Fibroblast of villous mesenchyme (primary cell): ENCODE measurements at regions not wholly inside any gene's neighbourhood (a gene's known extent, or its start where the extent isn't known, plus 50 kb on each side); places are given as distances from the start of the nearest gene placed in this dataset.
A peak's percentile ranks its signal among the peaks of the same experiment; 100 is the strongest.

Experiments used
- DNase-seq: peaks from one replicate; pipeline ENCODE4 v3.0.0-alpha.2; 2010; ENCODE audit warnings: low read depth
- H3K4me3 ChIP-seq: 2 replicates; pipeline ENCODE4 v1.5.1; 2011; ENCODE audit warnings: low read depth, mild to moderate bottlenecking, low read length
- CTCF ChIP-seq: IDR thresholded peaks from 2 replicates; pipeline ENCODE4 v1.5.1; 2012; ENCODE audit warnings: low read depth, mild to moderate bottlenecking, low read length; ENCODE audit not compliant: insufficient read depth

GRCh38 chr2:240339411-240340360 lies 95.8 kb upstream of the GPC1 start:
- TF ChIP-seq CTCF = no peak
- no peak overlapping the region for H3K4me3 ChIP-seq
- DNase-seq = no peak

- H3K4me3 ChIP-seq = no peak overlapping the region
- no peak for DNase-seq
- TF ChIP-seq CTCF = no peak
These were observed 95.1 kb upstream of the GPC1 start for GRCh38 chr2:240340361-240340761.

GRCh38 chr2:240341064-240341463 lies 94.4 kb upstream of the GPC1 start:
- no peak for DNase-seq
- TF ChIP-seq CTCF = no peak
- H3K4me3 ChIP-seq = no peak overlapping the region

GRCh38 chr2:240343548-240343947 lies 91.9 kb upstream of the GPC1 start:
- peak; percentile 6 for TF ChIP-seq CTCF
- no peak overlapping the region for H3K4me3 ChIP-seq
- peak; percentile 17 for DNase-seq

- H3K4me3 ChIP-seq = no peak overlapping the region
- TF ChIP-seq CTCF = no peak
- peak; percentile 20 for DNase-seq
These were observed 90.6 kb upstream of the GPC1 start for GRCh38 chr2:240344904-240345303.

GRCh38 chr2:240346015-240346752 lies 89.3 kb upstream of the GPC1 start:
- TF ChIP-seq CTCF = no peak
- DNase-seq = no peak

More at GRCh38 chr2:240346015-240346752, 89.3 kb upstream of the GPC1 start:
- H3K4me3 ChIP-seq = no peak overlapping the region
